Neutrophil (primary cell): ENCODE measurements at regions not wholly inside any gene's neighbourhood (a gene's known extent, or its start where the extent isn't known, plus 50 kb on each side); places are given as distances from the start of the nearest gene placed in this dataset.

ENCODE experiments used
- H3K27ac ChIP-seq: fragments of 200-600 bp; sonication (generic); 2 replicates; pipeline ENCODE4 v1.5.1; 2016; ENCODE audit warnings: mild to moderate bottlenecking, moderate library complexity
- H3K27me3 ChIP-seq: fragments of 200-600 bp; sonication (generic); 2 replicates; pipeline ENCODE4 v1.6.0; 2016; ENCODE audit warnings: mild to moderate bottlenecking
- H3K36me3 ChIP-seq: fragments of 200-600 bp; sonication (generic); 2 replicates; pipeline ENCODE4 v1.5.1; 2017
- H3K4me1 ChIP-seq, 2 experiments: fragments of 200-600 bp in 1 of 2; sonication (generic) in 1 of 2; 1 replicate in 1 of 2; 2 replicates in 1 of 2; pipeline versions ENCODE4 v1.5.1 to v1.6.1; 2013 to 2016; ENCODE audit warnings: low read depth in 1 of 2, low read length in 1 of 2, mild to moderate bottlenecking in 1 of 2, moderate library complexity in 1 of 2; ENCODE audit not compliant: control insufficient read depth in 1 of 2, insufficient read depth in 1 of 2
- H3K4me3 ChIP-seq, 2 experiments: fragments of 200-600 bp in 1 of 2; sonication (generic) in 1 of 2; 1 replicate in 1 of 2; 2 replicates in 1 of 2; pipeline ENCODE4 v1.5.1; 2013 to 2016; ENCODE audit warnings: low read depth in 1 of 2, low read length in 1 of 2, mild to moderate bottlenecking in 1 of 2, moderate library complexity in 1 of 2
- H3K9me3 ChIP-seq: fragments of 200-600 bp; sonication (generic); 2 replicates; pipeline ENCODE4 v1.5.1; 2016
- TF ChIP-seq, protein P1 (sequence below): fragments of 200-600 bp; sonication (generic); IDR thresholded peaks from 2 replicates; pipeline ENCODE4 v1.5.1; 2016; ENCODE audit warnings: antibody characterized with exemption

GRCh38 chr1:87712261-87713010, 383.8 kb downstream of the LMO4 start:
- Histone ChIP-seq H3K27ac (no peak overlapping the region), H3K27me3 (no peaks in the 10 kb centered on the region), H3K4me3 (no peak overlapping the region), H3K9me3 (no peaks in the 10 kb centered on the region), H3K4me1 (no peaks in the 10 kb centered on the region), H3K36me3 (no peaks in the 10 kb centered on the region)
- TF ChIP-seq, protein P1, sequence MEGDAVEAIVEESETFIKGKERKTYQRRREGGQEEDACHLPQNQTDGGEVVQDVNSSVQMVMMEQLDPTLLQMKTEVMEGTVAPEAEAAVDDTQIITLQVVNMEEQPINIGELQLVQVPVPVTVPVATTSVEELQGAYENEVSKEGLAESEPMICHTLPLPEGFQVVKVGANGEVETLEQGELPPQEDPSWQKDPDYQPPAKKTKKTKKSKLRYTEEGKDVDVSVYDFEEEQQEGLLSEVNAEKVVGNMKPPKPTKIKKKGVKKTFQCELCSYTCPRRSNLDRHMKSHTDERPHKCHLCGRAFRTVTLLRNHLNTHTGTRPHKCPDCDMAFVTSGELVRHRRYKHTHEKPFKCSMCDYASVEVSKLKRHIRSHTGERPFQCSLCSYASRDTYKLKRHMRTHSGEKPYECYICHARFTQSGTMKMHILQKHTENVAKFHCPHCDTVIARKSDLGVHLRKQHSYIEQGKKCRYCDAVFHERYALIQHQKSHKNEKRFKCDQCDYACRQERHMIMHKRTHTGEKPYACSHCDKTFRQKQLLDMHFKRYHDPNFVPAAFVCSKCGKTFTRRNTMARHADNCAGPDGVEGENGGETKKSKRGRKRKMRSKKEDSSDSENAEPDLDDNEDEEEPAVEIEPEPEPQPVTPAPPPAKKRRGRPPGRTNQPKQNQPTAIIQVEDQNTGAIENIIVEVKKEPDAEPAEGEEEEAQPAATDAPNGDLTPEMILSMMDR: no peak

- Histone ChIP-seq H3K36me3 (no peaks in the 10 kb centered on the region), H3K9me3 (no peaks in the 10 kb centered on the region), H3K4me3 (no peak overlapping the region), H3K4me1 (no peaks in the 10 kb centered on the region), H3K27me3 (no peaks in the 10 kb centered on the region), H3K27ac (no peak overlapping the region)
- TF ChIP-seq, protein P1: no peak
Measured at GRCh38 chr1:87714278-87714677, 385.6 kb downstream of the LMO4 start.

DNA sequence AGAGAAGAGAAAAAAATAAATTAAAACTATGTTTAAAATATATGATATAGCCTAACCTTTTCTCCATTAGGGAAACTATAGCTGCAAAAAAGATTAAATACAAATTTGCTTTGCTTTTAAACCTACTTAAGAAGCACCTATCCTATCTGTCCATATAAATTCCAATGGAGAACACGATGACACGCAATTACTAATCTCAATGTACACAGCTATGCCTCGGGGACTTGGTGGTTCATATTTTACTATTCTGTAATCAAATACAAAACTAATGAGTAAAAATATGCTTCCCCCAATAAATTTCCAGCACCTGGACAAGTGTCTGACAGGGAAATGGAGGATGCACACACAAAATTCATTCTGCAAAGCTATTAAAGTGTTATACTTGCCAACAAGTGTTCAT, 386.4 kb downstream of the LMO4 start:
- TF ChIP-seq, protein P1: no peak
- H3K4me1 ChIP-seq: no peaks in the 10 kb centered on the region
- no peaks in the 10 kb centered on the region for H3K36me3 ChIP-seq

DNA sequence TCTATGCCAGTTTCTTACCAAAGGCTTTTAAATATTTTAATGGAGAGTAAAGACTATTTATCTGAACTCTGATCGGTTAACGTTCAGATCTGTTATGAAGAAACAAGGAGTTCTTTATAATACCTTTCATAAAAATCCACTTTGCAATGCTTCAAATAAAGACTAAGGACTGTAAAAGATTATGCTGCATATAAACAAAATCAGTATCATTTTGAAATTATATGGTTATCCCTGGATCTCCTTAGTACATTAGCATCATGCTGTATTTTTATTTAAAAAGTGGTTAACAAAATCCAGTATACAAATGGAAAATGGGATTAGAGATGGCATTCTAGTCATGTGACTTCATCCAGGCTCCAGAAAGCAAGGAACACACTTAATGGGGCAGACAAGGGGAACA, 386.8 kb downstream of the LMO4 start:
- H3K36me3 ChIP-seq: no peaks in the 10 kb centered on the region
- H3K9me3 ChIP-seq: no peaks in the 10 kb centered on the region
- TF ChIP-seq, protein P1: no peak

More for the DNA sequence above, 386.4 kb downstream of the LMO4 start:
- Histone ChIP-seq H3K4me3 (no peak overlapping the region), H3K9me3 (no peaks in the 10 kb centered on the region), H3K27me3 (no peaks in the 10 kb centered on the region), H3K27ac (no peak overlapping the region)

GRCh38 chr1:87717157-87717670, 388.5 kb downstream of the LMO4 start:
- H3K27me3 ChIP-seq: no peaks in the 10 kb centered on the region
- H3K4me3 ChIP-seq: no peak overlapping the region
- H3K9me3 ChIP-seq: no peaks in the 10 kb centered on the region
- H3K36me3 ChIP-seq: no peaks in the 10 kb centered on the region
- H3K27ac ChIP-seq: no peak overlapping the region
- TF ChIP-seq, protein P1: no peak
- no peaks in the 10 kb centered on the region for H3K4me1 ChIP-seq

More for the DNA sequence above, 386.8 kb downstream of the LMO4 start:
- Histone ChIP-seq H3K27me3 (no peaks in the 10 kb centered on the region), H3K4me1 (no peaks in the 10 kb centered on the region), H3K4me3 (no peak overlapping the region), H3K27ac (no peak overlapping the region)
